ENCODE measurements at regions not wholly inside any gene's neighbourhood (a gene's known extent, or its start where the extent isn't known, plus 50 kb on each side); places are given as distances from the start of the nearest gene placed in this dataset.

- TF ChIP-seq CTCF (IDR thresholded peaks at IDR 0.05) = no peak
- no peak for TF ChIP-seq POLR2A (IDR thresholded peaks at IDR 0.05)
Measured at GRCh38 chr2:34912084-34912483, 1313.0 kb upstream of the FAM98A start.
